SK-N-SH treated with all-trans-retinoic acid at 6 μM for 48 hours (cell line): ENCODE measurements at regions not wholly inside any gene's neighbourhood (a gene's known extent, or its start where the extent isn't known, plus 50 kb on each side); places are given as distances from the start of the nearest gene placed in this dataset.

Experiments
- ATAC-seq: fragments of 200-7000 bp; cut with Tn5 transposase; 3 replicates; pipeline ENCODE4 v1.9.1; 2020; ENCODE audit warnings: mild to moderate bottlenecking, moderate library complexity
- ARNTL ChIP-seq: fragments of 450-650 bp; formaldehyde crosslinking; IDR thresholded peaks from 2 replicates; pipeline ENCODE4 v1.5.0; 2020; ENCODE audit warnings: low read depth, mild to moderate bottlenecking, moderate library complexity, borderline replicate concordance
- BACH2 ChIP-seq: fragments of 250-450 bp; sonication (Bioruptor Pico); IDR thresholded peaks from 2 replicates; pipeline ENCODE4 v1.9.0; 2021; ENCODE audit warnings: mild to moderate bottlenecking, borderline replicate concordance
- CREB5 ChIP-seq: fragments of 250-450 bp; sonication (Bioruptor Pico); IDR thresholded peaks from 2 replicates; pipeline ENCODE4 v1.5.1; 2020; ENCODE audit warnings: low read depth, mild to moderate bottlenecking, moderate library complexity
- CSDC2 ChIP-seq: fragments of 250-450 bp; sonication (Bioruptor Pico); IDR thresholded peaks from 2 replicates; pipeline ENCODE4 v1.5.0; 2020; ENCODE audit warnings: mild to moderate bottlenecking, moderate library complexity
- CSRNP3 ChIP-seq: fragments of 250-450 bp; sonication (Bioruptor Pico); IDR thresholded peaks from 2 replicates; pipeline ENCODE4 v1.5.1; 2021; ENCODE audit warnings: mild to moderate bottlenecking, moderate library complexity
- ESRRG ChIP-seq: fragments of 250-450 bp; sonication (Bioruptor Pico); IDR thresholded peaks from 2 replicates; pipeline ENCODE4 v1.6.1; 2021; ENCODE audit warnings: mild to moderate bottlenecking
- GLIS3 ChIP-seq: fragments of 250-450 bp; sonication (Bioruptor Pico); IDR thresholded peaks from 2 replicates; pipeline ENCODE4 v1.5.0; 2020; ENCODE audit warnings: mild to moderate bottlenecking, moderate library complexity
- ISL1 ChIP-seq: fragments of 250-450 bp; sonication (Bioruptor Pico); IDR thresholded peaks from 2 replicates; pipeline ENCODE4 v2.1.2; 2022; ENCODE audit warnings: mild to moderate bottlenecking, moderate library complexity
- OSR1 ChIP-seq: fragments of 250-450 bp; sonication (Bioruptor Pico); IDR thresholded peaks from 2 replicates; pipeline ENCODE4 v1.8.0; 2022; ENCODE audit warnings: moderate library complexity, mild to moderate bottlenecking, inconsistent platforms
- PATZ1 ChIP-seq: fragments of 250-450 bp; sonication (Bioruptor Pico); IDR thresholded peaks from 2 replicates; pipeline ENCODE4 v1.8.0; 2020; ENCODE audit warnings: mild to moderate bottlenecking, moderate library complexity, borderline replicate concordance
- POU6F1 ChIP-seq: fragments of 250-450 bp; sonication (Bioruptor Pico); IDR thresholded peaks from 2 replicates; pipeline ENCODE4 v1.8.0; 2021; ENCODE audit warnings: low read depth, mild to moderate bottlenecking, moderate library complexity, borderline replicate concordance
- PPARA ChIP-seq: fragments of 250-450 bp; sonication (Bioruptor Pico); IDR thresholded peaks from 2 replicates; pipeline ENCODE4 v1.5.0; 2020; ENCODE audit warnings: mild to moderate bottlenecking, borderline replicate concordance
- RARB ChIP-seq: fragments of 250-450 bp; sonication (Bioruptor Pico); IDR thresholded peaks from 2 replicates; pipeline ENCODE4 v1.8.0; 2021; ENCODE audit warnings: mild to moderate bottlenecking, moderate library complexity
- SNAI2 ChIP-seq: fragments of 250-450 bp; sonication (Bioruptor Pico); IDR thresholded peaks from 2 replicates; pipeline ENCODE4 v1.5.0; 2020; ENCODE audit warnings: mild to moderate bottlenecking, moderate library complexity
- TCF4 ChIP-seq: fragments of 250-450 bp; sonication (Bioruptor Pico); IDR thresholded peaks from 2 replicates; pipeline ENCODE4 v1.8.0; 2021; ENCODE audit warnings: mild to moderate bottlenecking, moderate library complexity, borderline replicate concordance
- TOX ChIP-seq: fragments of 250-450 bp; sonication (Bioruptor Pico); IDR thresholded peaks from 2 replicates; pipeline ENCODE4 v1.8.0; 2021; ENCODE audit warnings: mild to moderate bottlenecking, moderate library complexity, borderline replicate concordance
- TSHZ2 ChIP-seq: fragments of 250-450 bp; sonication (Bioruptor Pico); IDR thresholded peaks from 2 replicates; pipeline ENCODE4 v1.5.0; 2020; ENCODE audit warnings: mild to moderate bottlenecking, moderate library complexity
- ZC3H10 ChIP-seq: fragments of 250-450 bp; sonication (Bioruptor Pico); IDR thresholded peaks from 2 replicates; pipeline ENCODE4 v1.5.1; 2021; ENCODE audit warnings: mild to moderate bottlenecking, moderate library complexity
- ZFP3 ChIP-seq: fragments of 250-450 bp; sonication (Bioruptor Pico); IDR thresholded peaks from 2 replicates; pipeline ENCODE4 v1.5.0; 2020; ENCODE audit warnings: mild to moderate bottlenecking, moderate library complexity
- ZFP30 ChIP-seq: fragments of 450-650 bp; formaldehyde crosslinking; IDR thresholded peaks from 2 replicates; pipeline ENCODE4 v1.5.0; 2022; ENCODE audit warnings: mild to moderate bottlenecking, moderate library complexity
- ZNF565 ChIP-seq: fragments of 450-650 bp; formaldehyde crosslinking; conservative IDR thresholded peaks from 2 replicates; pipeline ENCODE4 v1.5.0; 2020; ENCODE audit warnings: low read depth, mild to moderate bottlenecking, moderate library complexity
- ZNF70 ChIP-seq: fragments of 450-650 bp; formaldehyde crosslinking; IDR thresholded peaks from 2 replicates; pipeline ENCODE4 v1.5.0; 2020; ENCODE audit warnings: mild to moderate bottlenecking, moderate library complexity
- ZNF8 ChIP-seq: fragments of 450-650 bp; formaldehyde crosslinking; IDR thresholded peaks from 2 replicates; pipeline ENCODE4 v1.5.0; 2020; ENCODE audit warnings: mild to moderate bottlenecking, moderate library complexity

- TF ChIP-seq PPARA (CRISPR knock-in tag) (no peak), OSR1 (CRISPR knock-in tag) (no peak), TCF4 (no peak), GLIS3 (CRISPR knock-in tag) (no peak), ZFP30 (no peak), ZC3H10 (no peak), BACH2 (no peak), CSRNP3 (no peak), CSDC2 (CRISPR knock-in tag) (no peak), ZFP3 (no peak), ISL1 (no peak), PATZ1 (no peak), ZNF70 (no peak), CREB5 (CRISPR knock-in tag) (no peak), POU6F1 (no peak), ESRRG (CRISPR knock-in tag) (no peak), ZNF565 (no peak), ARNTL (CRISPR knock-in tag) (no peak)
- ATAC-seq: no peak
Observed at GRCh38 chr4:111977419-111977965, 167.8 kb upstream of the FAM241A start.

- TF ChIP-seq TCF4 (no peak), ZNF8 (CRISPR knock-in tag) (no peak), ARNTL (CRISPR knock-in tag) (no peak), SNAI2 (no peak), BACH2 (no peak), ISL1 (no peak), ZNF565 (no peak), ZNF70 (no peak), ZFP3 (no peak), TOX (CRISPR knock-in tag) (no peak), CSRNP3 (no peak), PPARA (CRISPR knock-in tag) (no peak), ESRRG (CRISPR knock-in tag) (no peak), POU6F1 (no peak), ZC3H10 (no peak), TSHZ2 (CRISPR knock-in tag) (no peak), RARB (CRISPR knock-in tag) (no peak)
- TF ChIP-seq, all 23 proteins: peak for 0
- no peak for ATAC-seq
Observed at GRCh38 chr4:111979921-111980320, 165.3 kb upstream of the FAM241A start.
